MM.1S (cell line): ENCODE measurements at regions not wholly inside any gene's neighbourhood (a gene's known extent, or its start where the extent isn't known, plus 50 kb on each side); places are given as distances from the start of the nearest gene placed in this dataset.

Experiments
- EZH2 ChIP-seq: fragments of 300-600 bp; sonication (generic); optimal IDR thresholded peaks from 2 replicates; pipeline ENCODE3; 2017; ENCODE audit warnings: low read depth, mild to moderate bottlenecking, antibody characterized with exemption, low read length, mixed read lengths
- EZH2phosphoT487 ChIP-seq: fragments of 300-600 bp; sonication (generic); IDR thresholded peaks from 2 replicates; pipeline ENCODE4 v1.6.1; 2018; ENCODE audit warnings: antibody characterized with exemption, low read length
- TF ChIP-seq, protein P1 (sequence below): fragments of 300-600 bp; sonication (generic); IDR thresholded peaks from 2 replicates; pipeline ENCODE4 v1.5.1; 2016; ENCODE audit warnings: antibody characterized with exemption, low read length, mixed read lengths

DNA sequence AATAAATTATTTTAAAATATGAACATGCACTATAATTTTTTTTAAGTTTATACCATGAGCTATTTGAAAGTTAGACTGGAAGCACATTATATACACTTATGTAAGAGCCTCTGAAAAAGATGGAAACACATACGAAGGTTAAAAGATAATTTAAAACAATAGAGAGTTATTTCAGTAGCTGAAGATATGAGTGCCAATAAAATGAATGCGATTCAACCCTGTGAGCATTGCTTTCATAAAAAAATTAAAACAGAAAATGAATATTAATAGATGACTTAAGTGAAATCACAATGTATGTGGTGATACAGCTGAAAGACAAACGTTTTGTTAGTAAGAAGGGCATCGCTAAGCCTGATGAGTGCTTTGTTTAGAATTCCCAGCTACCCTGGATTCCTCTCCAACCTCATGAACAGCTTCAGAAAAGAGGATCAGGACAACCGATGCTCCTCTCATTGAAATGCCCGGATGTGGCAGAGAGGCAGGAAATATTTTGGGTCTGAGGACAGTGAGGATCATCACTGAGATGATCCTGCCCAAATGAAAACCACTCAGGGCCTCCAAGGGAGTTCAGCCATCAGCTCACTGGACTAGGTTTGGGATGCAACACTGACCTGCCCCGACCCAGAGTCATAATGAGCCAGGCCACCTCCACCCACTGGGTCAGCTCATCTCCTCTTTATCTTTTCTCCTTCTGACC is 60.2 kb upstream of the TOP3B start:
- TF ChIP-seq, protein P1, sequence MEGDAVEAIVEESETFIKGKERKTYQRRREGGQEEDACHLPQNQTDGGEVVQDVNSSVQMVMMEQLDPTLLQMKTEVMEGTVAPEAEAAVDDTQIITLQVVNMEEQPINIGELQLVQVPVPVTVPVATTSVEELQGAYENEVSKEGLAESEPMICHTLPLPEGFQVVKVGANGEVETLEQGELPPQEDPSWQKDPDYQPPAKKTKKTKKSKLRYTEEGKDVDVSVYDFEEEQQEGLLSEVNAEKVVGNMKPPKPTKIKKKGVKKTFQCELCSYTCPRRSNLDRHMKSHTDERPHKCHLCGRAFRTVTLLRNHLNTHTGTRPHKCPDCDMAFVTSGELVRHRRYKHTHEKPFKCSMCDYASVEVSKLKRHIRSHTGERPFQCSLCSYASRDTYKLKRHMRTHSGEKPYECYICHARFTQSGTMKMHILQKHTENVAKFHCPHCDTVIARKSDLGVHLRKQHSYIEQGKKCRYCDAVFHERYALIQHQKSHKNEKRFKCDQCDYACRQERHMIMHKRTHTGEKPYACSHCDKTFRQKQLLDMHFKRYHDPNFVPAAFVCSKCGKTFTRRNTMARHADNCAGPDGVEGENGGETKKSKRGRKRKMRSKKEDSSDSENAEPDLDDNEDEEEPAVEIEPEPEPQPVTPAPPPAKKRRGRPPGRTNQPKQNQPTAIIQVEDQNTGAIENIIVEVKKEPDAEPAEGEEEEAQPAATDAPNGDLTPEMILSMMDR: no peak
- TF ChIP-seq EZH2 (no peak), EZH2phosphoT487 (no peak)
